GM19035 (cell line): ENCODE measurements at regions not wholly inside any gene's neighbourhood (a gene's known extent, or its start where the extent isn't known, plus 50 kb on each side); places are given as distances from the start of the nearest gene placed in this dataset.
"Not testable (repeated sequence)": the region's sequence is repeated elsewhere in the genome, so short reads cannot be mapped to it uniquely, and the experiment has no call there.

Experiments
- ATAC-seq: cut with Tn5 transposase; IDR thresholded peaks from one replicate; pipeline ENCODE4 v1.9.1; 2021; ENCODE audit not compliant: unreplicated experiment

DNA sequence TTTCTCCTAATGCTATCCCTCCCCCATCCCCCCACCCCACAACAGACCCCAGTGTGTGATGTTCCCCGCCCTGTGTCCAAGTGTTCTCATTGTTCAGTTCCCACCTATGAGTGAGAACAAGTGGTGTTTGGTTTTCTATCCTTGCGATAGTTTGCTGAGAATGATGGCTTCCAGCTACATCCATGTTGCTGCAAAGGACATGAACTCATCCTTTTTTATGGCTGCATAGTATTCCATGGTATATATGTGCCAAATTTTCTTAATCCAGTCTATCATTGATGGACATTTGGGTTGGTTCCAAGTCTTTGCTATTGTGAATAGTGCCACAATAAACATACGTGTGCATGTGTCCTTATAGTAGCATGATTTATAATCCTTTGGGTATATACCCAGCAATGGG, 83.6 kb upstream of the CALCR start:
- not testable (repeated sequence) for ATAC-seq

DNA sequence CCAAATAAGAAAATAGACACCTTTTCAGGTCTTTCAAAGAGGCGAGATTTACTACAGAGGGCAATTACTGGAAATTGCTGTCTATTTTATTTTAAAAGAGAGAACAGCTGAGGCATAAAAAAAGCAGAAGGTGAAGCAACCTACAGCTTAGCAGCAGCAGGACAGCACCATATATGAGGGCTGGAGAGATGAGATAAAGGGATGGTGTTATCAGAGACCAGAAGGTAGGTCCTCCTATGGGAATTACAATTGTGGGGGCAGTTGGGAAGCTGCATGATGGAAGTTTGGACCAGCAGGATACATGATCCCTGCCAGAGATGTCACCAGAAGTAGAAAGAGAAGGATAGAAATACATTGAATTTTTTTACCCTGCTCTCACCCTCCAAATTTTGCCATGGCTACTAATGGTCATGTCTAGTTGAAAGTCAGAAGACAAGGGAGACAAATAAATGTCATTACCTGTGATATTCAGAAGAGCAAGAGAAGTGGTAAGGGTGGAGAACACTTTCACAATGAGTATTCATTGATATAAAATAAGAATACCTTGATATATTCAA, 77.2 kb upstream of the CALCR start:
- no peak for ATAC-seq

DNA sequence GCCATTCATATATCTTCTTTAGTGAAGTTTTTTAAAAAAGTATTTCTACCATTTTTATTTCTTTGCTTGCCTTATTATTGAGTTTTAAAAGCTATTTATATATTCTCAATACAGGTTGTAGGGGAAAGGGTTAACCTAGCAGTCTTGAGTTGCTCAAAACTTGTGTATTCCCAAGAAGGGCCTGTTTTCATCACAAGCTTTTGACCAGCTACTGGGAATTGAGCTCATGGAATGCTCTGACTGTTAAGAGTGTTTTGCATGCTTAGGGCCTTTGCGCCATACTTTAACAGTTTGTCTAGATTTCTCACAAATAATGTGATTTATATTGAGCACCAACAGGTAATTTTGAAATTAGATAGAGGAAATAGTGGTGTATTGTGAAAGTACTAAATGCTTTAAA, 72.0 kb upstream of the CALCR start:
- no peak for ATAC-seq

DNA sequence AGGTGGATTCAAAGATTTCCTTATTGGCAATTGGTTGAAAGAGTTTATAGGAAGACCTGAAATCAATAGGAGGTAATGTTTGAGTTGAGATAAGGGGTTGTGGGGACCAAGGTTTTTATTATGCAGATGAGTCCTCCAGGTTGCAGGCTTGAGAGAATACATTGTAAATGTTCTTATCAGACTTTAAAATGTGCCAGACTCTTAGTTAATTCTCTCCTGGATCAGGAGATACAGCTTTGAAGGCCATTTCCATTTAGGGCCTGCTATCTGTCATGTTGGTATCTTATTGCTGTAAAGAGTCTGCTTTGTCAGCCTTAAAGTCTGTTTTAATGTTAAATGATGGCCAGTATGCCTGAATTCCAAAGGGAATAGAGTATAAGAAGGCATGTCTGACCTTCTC, 61.8 kb upstream of the CALCR start:
- ATAC-seq = no peak

DNA sequence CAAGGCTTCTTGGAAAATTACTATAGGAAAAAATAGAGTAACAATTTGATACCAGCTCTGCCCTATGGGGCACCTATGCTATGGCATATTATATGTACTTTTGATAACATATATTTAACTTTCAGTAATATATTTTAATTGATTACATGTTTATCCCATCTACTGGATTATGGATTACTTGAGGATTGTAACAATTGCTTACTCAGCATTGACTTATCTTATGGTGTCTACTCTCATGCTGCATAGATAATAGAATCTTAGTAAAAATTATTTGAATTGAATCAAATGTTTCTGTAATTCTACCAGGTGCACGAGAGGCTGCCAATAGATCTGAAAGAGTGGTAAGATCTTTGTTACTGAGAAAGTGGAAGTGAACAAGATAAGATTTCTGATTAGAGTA, 57.8 kb upstream of the CALCR start:
- no peak for ATAC-seq

DNA sequence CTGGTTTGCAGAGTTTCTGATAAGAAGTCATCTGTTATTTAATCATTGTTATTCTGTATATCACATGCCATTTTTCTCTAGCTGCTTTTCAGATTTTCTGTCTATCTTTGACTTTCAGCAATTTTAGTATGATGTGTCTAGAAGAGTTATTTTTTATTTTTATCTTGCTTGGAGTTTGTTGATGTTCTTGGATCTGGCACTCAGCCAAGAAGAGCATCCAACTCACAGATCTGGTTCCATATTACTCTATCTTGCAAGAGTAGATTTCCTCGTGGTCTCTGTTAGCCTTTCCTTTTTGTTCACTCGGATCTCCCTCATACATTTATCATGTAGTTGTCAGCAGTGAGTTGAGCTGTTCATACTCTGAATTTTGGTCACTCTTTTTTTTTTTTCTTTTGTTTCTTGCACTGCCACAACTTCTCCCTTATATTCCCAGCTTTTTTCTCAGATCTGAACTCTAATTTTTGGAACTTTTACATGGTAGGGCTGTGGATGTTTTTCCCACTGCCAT, 54.8 kb upstream of the CALCR start:
- ATAC-seq = no peak

DNA sequence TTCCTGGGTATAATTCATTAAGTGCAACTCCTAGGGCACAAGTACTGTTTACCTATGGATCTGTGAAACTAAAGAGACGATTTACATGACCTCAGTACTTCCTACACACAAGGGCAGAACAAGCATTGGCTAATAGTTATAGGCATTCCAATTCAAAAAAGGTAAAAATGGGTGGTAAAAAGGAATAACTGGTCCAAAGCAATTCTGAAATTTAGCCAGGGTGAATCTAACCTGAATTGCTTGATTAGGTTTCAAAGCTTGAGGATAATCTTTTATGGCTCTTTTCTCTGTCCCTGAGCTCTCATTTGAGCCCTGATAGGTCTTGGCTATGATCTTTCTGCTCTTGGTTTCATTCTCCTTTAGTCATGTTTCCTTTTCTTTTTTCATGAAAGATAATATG, 52.3 kb upstream of the CALCR start:
- ATAC-seq = no peak
